B cell (primary cell): ENCODE measurements at regions not wholly inside any gene's neighbourhood (a gene's known extent, or its start where the extent isn't known, plus 50 kb on each side); places are given as distances from the start of the nearest gene placed in this dataset.

ENCODE experiments used
- ATAC-seq: fragments of 200-7000 bp; cut with Tn5 transposase; one replicate; pipeline ENCODE4 v1.10.0; 2021; ENCODE audit warnings: low read depth, mild to moderate bottlenecking, moderate number of reproducible peaks, moderate library complexity
- CTCF ChIA-PET: fragments of 350-600 bp; sonication (Branson Sonifier 250); formaldehyde crosslinking; loops from one replicate; lab custom pipeline; 2021; ENCODE audit warnings: antibody characterized with exemption, inconsistent platforms; lab: Charles Lee
- POLR2A ChIA-PET: fragments of 350-600 bp; sonication (Branson Sonifier 250); formaldehyde crosslinking; loops from one replicate; lab custom pipeline; 2021; ENCODE audit warnings: antibody characterized with exemption; lab: Charles Lee
- DNase-seq: peaks from one replicate; pipeline ENCODE4 v3.0.0; 2013
- H2AFZ ChIP-seq: 2 replicates; pipeline ENCODE4 v1.6.1; 2012; ENCODE audit warnings: mild to moderate bottlenecking, low read depth, low read length; ENCODE audit not compliant: insufficient read depth, poor library complexity, severe bottlenecking
- H3K27ac ChIP-seq, 2 donors: 1 replicate in 1 of 2; 2 replicates in 1 of 2; pipeline ENCODE4 v1.5.1; 2012 to 2013; ENCODE audit warnings: low read length in 2 of 2, mild to moderate bottlenecking in 2 of 2, moderate library complexity in 1 of 2
- H3K27me3 ChIP-seq, 4 experiments: fragments of 200-600 bp in 1 of 4; sonication (generic) in 1 of 4; replicated peaks in 1 of 4; 1 replicate in 2 of 4; 2 replicates in 2 of 4; pipeline versions ENCODE4 v1.6.1 to v1.7.0; 2013 to 2016; ENCODE audit warnings: low read length in 3 of 4, mild to moderate bottlenecking in 2 of 4, mixed read lengths in 1 of 4, moderate library complexity in 1 of 4; ENCODE audit not compliant: insufficient read depth in 4 of 4, control insufficient read depth in 3 of 4; ENCODE audit errors: control extremely low read depth in 1 of 4
- H3K36me3 ChIP-seq, 2 experiments: replicated peaks in 1 of 2; 1 replicate in 1 of 2; 2 replicates in 1 of 2; pipeline versions ENCODE4 v1.6.1 to v1.7.1; 2013; ENCODE audit warnings: low read length in 1 of 2; ENCODE audit not compliant: insufficient read depth in 2 of 2, control insufficient read depth in 1 of 2; ENCODE audit errors: control extremely low read depth in 1 of 2, extremely low read depth in 1 of 2
- H3K4me1 ChIP-seq, 2 donors: fragments of 200-600 bp in 1 of 2; sonication (generic) in 1 of 2; 1 replicate in 1 of 2; 2 replicates in 1 of 2; pipeline versions ENCODE4 v1.5.1 to v1.6.1; 2013 to 2017; ENCODE audit warnings: low read length in 2 of 2; ENCODE audit not compliant: control insufficient read depth in 2 of 2, insufficient read depth in 2 of 2
- H3K4me2 ChIP-seq: replicated peaks from 2 replicates; pipeline ENCODE3; 2012; ENCODE audit warnings: mild to moderate bottlenecking, low read depth, low read length; ENCODE audit not compliant: poor library complexity, severe bottlenecking
- H3K4me3 ChIP-seq, 5 experiments: fragments of 200-600 bp in 1 of 5; sonication (generic) in 1 of 5; 1 replicate in 3 of 5; 2 replicates in 2 of 5; pipeline versions ENCODE4 v1.5.1 to v1.7.0; 2011 to 2016; ENCODE audit warnings: low read length in 4 of 5, mild to moderate bottlenecking in 4 of 5, low read depth in 2 of 5, control low read depth in 1 of 5, moderate library complexity in 1 of 5; ENCODE audit not compliant: insufficient read depth in 1 of 5; ENCODE audit errors: control extremely low read depth in 1 of 5, extremely low read depth in 1 of 5
- H3K79me2 ChIP-seq: fragments of 200-600 bp; sonication (generic); one replicate; pipeline ENCODE4 v1.6.0; 2016; ENCODE audit warnings: low read length; ENCODE audit not compliant: control insufficient read depth, insufficient read depth
- H3K9ac ChIP-seq: fragments of 200-600 bp; sonication (generic); 2 replicates; pipeline ENCODE4 v1.6.1; 2017; ENCODE audit warnings: mild to moderate bottlenecking, low read length, moderate library complexity
- H3K9me3 ChIP-seq, 3 donors: one replicate each; pipeline versions ENCODE4 v1.6.1 to v1.7.1; 2013; ENCODE audit warnings: low read length in 2 of 3; ENCODE audit not compliant: control insufficient read depth in 2 of 3, insufficient read depth in 1 of 3; ENCODE audit errors: control extremely low read depth in 1 of 3
- H4K20me1 ChIP-seq: 2 replicates; pipeline ENCODE4 v1.6.0; 2012; ENCODE audit warnings: mild to moderate bottlenecking, low read length; ENCODE audit not compliant: insufficient read depth, control insufficient read depth, poor library complexity, severe bottlenecking
- H3K27ac Mint-ChIP-seq: one replicate; pipeline ENCODE4 v1.8.0; 2021; ENCODE audit warnings: mixed read lengths
- H3K27me3 Mint-ChIP-seq: one replicate; pipeline ENCODE4 v1.8.0; 2021; ENCODE audit warnings: mixed read lengths
- H3K4me1 Mint-ChIP-seq: one replicate; pipeline ENCODE4 v1.8.0; 2021; ENCODE audit warnings: mixed read lengths
- H3K4me3 Mint-ChIP-seq: one replicate; pipeline ENCODE4 v1.8.0; 2021; ENCODE audit warnings: mixed read lengths
- H3K9me3 Mint-ChIP-seq: one replicate; pipeline ENCODE4 v1.8.0; 2022; ENCODE audit warnings: mixed read lengths; ENCODE audit not compliant: insufficient read depth
- EZH2 ChIP-seq: IDR thresholded peaks from 2 replicates; pipeline ENCODE4 v1.6.1; 2012; ENCODE audit warnings: borderline replicate concordance, low read depth, mild to moderate bottlenecking, moderate library complexity, low read length; ENCODE audit not compliant: insufficient read depth, poor library complexity, severe bottlenecking
- WGBS: methylation state at CpG from one replicate; pipeline ENCODE4 v1.1.5; 2013; ENCODE audit warnings: missing lambda C conversion rate; ENCODE audit not compliant: insufficient coverage; 5-methylcytosine and 5-hydroxymethylcytosine counted together
- intact Hi-C: fragments of 100-400 bp; cut with micrococcal nuclease; formaldehyde crosslinking; loops from one replicate; pipeline ENCODE4 v1.10.0; 2022
- TF ChIP-seq, protein P1 (sequence below): fragments of 200-600 bp; IDR thresholded peaks from one replicate; pipeline ENCODE4 v1.8.0; 2022; ENCODE audit warnings: antibody characterized with exemption, mild to moderate bottlenecking

DNA sequence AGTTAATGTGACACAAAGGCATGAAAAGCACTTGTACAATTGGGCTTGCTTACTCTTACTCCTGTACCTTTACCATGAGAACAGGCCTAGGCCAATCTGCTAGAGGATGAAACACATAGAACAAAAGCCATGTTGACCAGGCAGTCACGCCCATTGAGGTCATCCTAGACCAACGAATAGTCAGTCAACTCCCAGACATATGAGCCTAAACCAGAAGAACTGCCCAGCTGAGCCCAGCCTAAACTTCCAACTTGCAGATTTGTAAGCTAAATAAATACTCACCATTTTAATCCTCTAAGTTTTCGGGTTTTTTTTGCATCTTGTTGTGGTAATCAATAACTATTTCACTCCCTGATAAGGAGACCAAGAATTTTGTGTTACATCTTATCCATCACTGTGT is 164.8 kb upstream of the ADRA1B start:
- Mint-ChIP-seq H3K9me3 (peaks cover 7% of the 10 kb centered on the region), H3K4me1 (peaks cover 5% of the 10 kb centered on the region), H3K4me3 (no peak overlapping the region), H3K27ac (no peak overlapping the region), H3K27me3 (no peaks in the 10 kb centered on the region)
- POLR2A ChIA-PET = no interaction called here
- Histone ChIP-seq H3K27ac (no peak overlapping the region), H3K9me3 (peaks cover 0 to 5% (median 0%) of the 10 kb centered on the region in 3 donors), H3K36me3 (no peaks in the 10 kb centered on the region), H3K27me3 (no peaks in the 10 kb centered on the region), H3K79me2 (no peaks in the 10 kb centered on the region), H2AFZ (no peak overlapping the region), H3K4me3 (no peak overlapping the region), H3K4me2 (no peak overlapping the region), H4K20me1 (no peaks in the 10 kb centered on the region), H3K4me1 (peaks cover 8 to 12% of the 10 kb centered on the region in 2 donors), H3K9ac (no peak overlapping the region)
- no peak for DNase-seq
- TF ChIP-seq, protein P1, sequence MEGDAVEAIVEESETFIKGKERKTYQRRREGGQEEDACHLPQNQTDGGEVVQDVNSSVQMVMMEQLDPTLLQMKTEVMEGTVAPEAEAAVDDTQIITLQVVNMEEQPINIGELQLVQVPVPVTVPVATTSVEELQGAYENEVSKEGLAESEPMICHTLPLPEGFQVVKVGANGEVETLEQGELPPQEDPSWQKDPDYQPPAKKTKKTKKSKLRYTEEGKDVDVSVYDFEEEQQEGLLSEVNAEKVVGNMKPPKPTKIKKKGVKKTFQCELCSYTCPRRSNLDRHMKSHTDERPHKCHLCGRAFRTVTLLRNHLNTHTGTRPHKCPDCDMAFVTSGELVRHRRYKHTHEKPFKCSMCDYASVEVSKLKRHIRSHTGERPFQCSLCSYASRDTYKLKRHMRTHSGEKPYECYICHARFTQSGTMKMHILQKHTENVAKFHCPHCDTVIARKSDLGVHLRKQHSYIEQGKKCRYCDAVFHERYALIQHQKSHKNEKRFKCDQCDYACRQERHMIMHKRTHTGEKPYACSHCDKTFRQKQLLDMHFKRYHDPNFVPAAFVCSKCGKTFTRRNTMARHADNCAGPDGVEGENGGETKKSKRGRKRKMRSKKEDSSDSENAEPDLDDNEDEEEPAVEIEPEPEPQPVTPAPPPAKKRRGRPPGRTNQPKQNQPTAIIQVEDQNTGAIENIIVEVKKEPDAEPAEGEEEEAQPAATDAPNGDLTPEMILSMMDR = no peak
- no peak for TF ChIP-seq EZH2
- CTCF ChIA-PET = no interaction called here
- ATAC-seq = no peak
- 97% methylated on average over 2 of the region's 3 CpGs for WGBS
- intact Hi-C loops = no loop called here

- Histone ChIP-seq H4K20me1 (no peaks in the 10 kb centered on the region), H3K9ac (no peak overlapping the region), H3K4me1 (peaks cover 8 to 12% of the 10 kb centered on the region in 2 donors), H3K79me2 (no peaks in the 10 kb centered on the region), H2AFZ (no peak overlapping the region), H3K36me3 (no peaks in the 10 kb centered on the region), H3K27ac (no peak overlapping the region), H3K4me2 (no peak overlapping the region), H3K27me3 (no peaks in the 10 kb centered on the region), H3K4me3 (no peak overlapping the region), H3K9me3 (peaks cover 0 to 5% (median 0%) of the 10 kb centered on the region in 3 donors)
- H3K27me3 Mint-ChIP-seq = no peaks in the 10 kb centered on the region
- peaks cover 5% of the 10 kb centered on the region for H3K4me1 Mint-ChIP-seq
- H3K9me3 Mint-ChIP-seq = peaks cover 7% of the 10 kb centered on the region
- TF ChIP-seq, protein P1 = no peak
- no peak for TF ChIP-seq EZH2
- ATAC-seq (no peak), DNase-seq (no peak)
- H3K4me3 Mint-ChIP-seq = no peak overlapping the region
- POLR2A ChIA-PET = no interaction called here
- 94% methylated on average over 6 of the region's 7 CpGs for WGBS
- intact Hi-C loops = no loop called here
- CTCF ChIA-PET = no interaction called here
- H3K27ac Mint-ChIP-seq = no peak overlapping the region
Observed at GRCh38 chr5:159752622-159753275, 163.5 kb upstream of the ADRA1B start.
